ENCODE measurements at regions not wholly inside any gene's neighbourhood (a gene's known extent, or its start where the extent isn't known, plus 50 kb on each side); places are given as distances from the start of the nearest gene placed in this dataset.

DNA sequence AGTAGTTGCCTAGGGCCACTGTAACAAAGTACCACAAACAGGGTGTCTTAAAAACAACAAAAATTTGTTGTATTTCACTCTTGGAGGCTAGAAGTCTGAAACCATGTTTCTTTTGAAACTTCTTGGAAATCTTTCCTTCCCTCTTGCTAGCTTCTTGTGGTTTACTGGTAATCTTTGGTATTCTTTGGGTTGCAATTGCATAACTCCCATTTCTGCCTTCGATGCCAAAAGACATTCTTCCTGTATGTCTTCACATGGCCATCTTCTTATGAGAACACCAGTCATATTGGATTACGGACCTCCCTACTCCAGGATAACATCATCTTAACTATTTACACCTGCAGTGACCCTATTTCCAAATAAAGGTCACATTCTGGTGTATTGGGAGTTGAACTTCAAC, 357.4 kb downstream of the PPP1R3A start:
- H4K8ac ChIP-seq (ENCODE audit: low read length) = no peak overlapping the region
- no peak overlapping the region for H2BK15ac ChIP-seq (ENCODE audit: low read depth, poor library complexity, severe bottlenecking)
- no peak overlapping the region for H2BK120ac ChIP-seq (ENCODE audit: low read depth, low read length)
- no peak overlapping the region for H2AK5ac ChIP-seq (ENCODE audit: low read length, severe bottlenecking)
- no peaks in the 10 kb centered on the region for H3K27me3 ChIP-seq (ENCODE audit: control insufficient read depth in 1 of 2, insufficient read depth in 1 of 2, low read length in 2 of 2)
- no peak overlapping the region for H3K23ac ChIP-seq (ENCODE audit: low read length in 2 of 2)
- no peak overlapping the region for H4K91ac ChIP-seq (ENCODE audit: low read length)
- no peak overlapping the region for H2AFZ ChIP-seq (ENCODE audit: low read depth, low read length)
- no peak overlapping the region for H2BK12ac ChIP-seq (ENCODE audit: low read length in 2 of 2)
- no peak overlapping the region for H2BK5ac ChIP-seq (ENCODE audit: low read depth, low read length, poor library complexity, severe bottlenecking)
- H3K14ac ChIP-seq (ENCODE audit: low read length in 2 of 2) = no peak overlapping the region
- no peak overlapping the region for H3K27ac ChIP-seq (ENCODE audit: low read length, poor library complexity, severe bottlenecking)
- no peak for DNase-seq
- H3K36me3 ChIP-seq (ENCODE audit: control insufficient read depth in 1 of 2, insufficient read depth in 2 of 2, low read depth in 1 of 2, low read length in 2 of 2) = no peaks in the 10 kb centered on the region
- no peak overlapping the region for H3K9ac ChIP-seq (ENCODE audit: low read length)
- no peak overlapping the region for H3K18ac ChIP-seq (ENCODE audit: low read depth in 1 of 2, low read length in 2 of 2)
- WGBS = 38% methylated on average over 2 of the region's 2 CpGs
- H3K4me1 ChIP-seq (ENCODE audit: control insufficient read depth, insufficient read depth, low read depth, low read length) = no peaks in the 10 kb centered on the region
- no peaks in the 10 kb centered on the region for H3K9me3 ChIP-seq (ENCODE audit: control insufficient read depth, low read length)
- no peaks in the 10 kb centered on the region for H3K79me1 ChIP-seq (replicated peaks; ENCODE audit: low read length, poor library complexity, severe bottlenecking)
- H3K4me3 ChIP-seq (ENCODE audit: insufficient read depth in 1 of 2, low read depth in 1 of 2, low read length in 2 of 2) = no peak overlapping the region
- no peak overlapping the region for H3K4ac ChIP-seq (ENCODE audit: low read depth in 1 of 2, low read length in 2 of 2)
- H3K4me2 ChIP-seq (ENCODE audit: low read length, poor library complexity, severe bottlenecking) = no peak overlapping the region

DNA sequence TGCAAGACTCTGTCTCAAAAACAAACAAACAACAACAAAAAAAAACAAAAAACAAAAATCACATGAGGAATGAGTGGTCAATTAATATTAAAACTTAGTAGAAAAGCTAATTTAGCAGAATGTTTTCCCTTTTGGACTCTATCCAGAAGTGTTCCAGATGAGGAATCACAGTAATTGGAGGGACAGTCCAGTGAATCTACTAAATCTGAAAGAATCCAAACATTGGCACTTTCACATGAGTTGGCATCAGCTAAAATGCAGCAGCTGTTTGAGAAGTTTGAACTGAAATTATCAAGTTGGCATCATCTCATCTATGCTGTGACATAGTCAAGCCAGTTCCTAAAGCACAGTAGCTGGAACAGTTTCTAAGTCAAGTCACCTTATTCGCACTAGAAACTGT, 367.8 kb downstream of the PPP1R3A start:
- H3K9ac ChIP-seq (ENCODE audit: low read length) = no peak overlapping the region
- no peak overlapping the region for H2BK15ac ChIP-seq (ENCODE audit: low read depth, poor library complexity, severe bottlenecking)
- no peak overlapping the region for H3K27ac ChIP-seq (ENCODE audit: low read length, poor library complexity, severe bottlenecking)
- no peak overlapping the region for H3K18ac ChIP-seq (ENCODE audit: low read depth in 1 of 2, low read length in 2 of 2)
- no peaks in the 10 kb centered on the region for H3K27me3 ChIP-seq (ENCODE audit: control insufficient read depth in 1 of 2, insufficient read depth in 1 of 2, low read length in 2 of 2)
- H4K91ac ChIP-seq (ENCODE audit: low read length) = no peak overlapping the region
- no peaks in the 10 kb centered on the region for H3K79me1 ChIP-seq (replicated peaks; ENCODE audit: low read length, poor library complexity, severe bottlenecking)
- H3K14ac ChIP-seq (ENCODE audit: low read length in 2 of 2) = no peak overlapping the region
- no peaks in the 10 kb centered on the region for H3K36me3 ChIP-seq (ENCODE audit: control insufficient read depth in 1 of 2, insufficient read depth in 2 of 2, low read depth in 1 of 2, low read length in 2 of 2)
- no CpG with 5 or more reads among the region's 1 CpG for WGBS
- H3K9me3 ChIP-seq (ENCODE audit: control insufficient read depth, low read length) = no peaks in the 10 kb centered on the region
- no peak overlapping the region for H3K4me2 ChIP-seq (ENCODE audit: low read length, poor library complexity, severe bottlenecking)
- H2BK120ac ChIP-seq (ENCODE audit: low read depth, low read length) = no peak overlapping the region
- no peak overlapping the region for H3K4ac ChIP-seq (ENCODE audit: low read depth in 1 of 2, low read length in 2 of 2)
- no peak overlapping the region for H3K4me3 ChIP-seq (ENCODE audit: insufficient read depth in 1 of 2, low read depth in 1 of 2, low read length in 2 of 2)
- H2BK5ac ChIP-seq (ENCODE audit: low read depth, low read length, poor library complexity, severe bottlenecking) = no peak overlapping the region
- H2AFZ ChIP-seq (ENCODE audit: low read depth, low read length) = no peak overlapping the region
- H2AK5ac ChIP-seq (ENCODE audit: low read length, severe bottlenecking) = no peak overlapping the region
- H3K23ac ChIP-seq (ENCODE audit: low read length in 2 of 2) = no peak overlapping the region
- no peak overlapping the region for H4K8ac ChIP-seq (ENCODE audit: low read length)
- H2BK12ac ChIP-seq (ENCODE audit: low read length in 2 of 2) = no peak overlapping the region
- H3K4me1 ChIP-seq (ENCODE audit: control insufficient read depth, insufficient read depth, low read depth, low read length) = no peaks in the 10 kb centered on the region
- no peak for DNase-seq

DNA sequence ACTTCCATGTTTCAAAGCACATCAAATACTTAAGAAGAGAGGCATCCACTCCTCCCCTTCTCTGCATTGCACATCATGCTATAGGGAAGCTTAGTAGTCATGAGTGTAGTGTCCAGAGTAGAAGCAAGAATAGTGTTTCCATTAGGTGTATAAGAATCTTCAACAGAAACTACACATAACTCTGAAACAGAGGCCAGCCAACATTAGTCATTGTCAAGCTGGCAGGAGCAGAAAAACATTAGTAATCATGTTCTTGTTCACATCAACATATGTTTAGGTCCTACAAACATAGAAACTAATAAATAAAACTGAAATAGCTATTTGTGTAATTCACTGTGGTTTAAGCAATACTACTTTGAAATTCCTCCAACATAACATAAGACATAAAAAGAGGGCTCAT, 370.2 kb downstream of the PPP1R3A start:
- no peak overlapping the region for H2BK12ac ChIP-seq (ENCODE audit: low read length in 2 of 2)
- no peak overlapping the region for H3K18ac ChIP-seq (ENCODE audit: low read depth in 1 of 2, low read length in 2 of 2)
- H3K4ac ChIP-seq (ENCODE audit: low read depth in 1 of 2, low read length in 2 of 2) = no peak overlapping the region
- no peaks in the 10 kb centered on the region for H3K79me1 ChIP-seq (replicated peaks; ENCODE audit: low read length, poor library complexity, severe bottlenecking)
- no peak overlapping the region for H2BK15ac ChIP-seq (ENCODE audit: low read depth, poor library complexity, severe bottlenecking)
- no peak overlapping the region for H3K9ac ChIP-seq (ENCODE audit: low read length)
- no peak overlapping the region for H3K23ac ChIP-seq (ENCODE audit: low read length in 2 of 2)
- H2BK120ac ChIP-seq (ENCODE audit: low read depth, low read length) = no peak overlapping the region
- no peak overlapping the region for H4K91ac ChIP-seq (ENCODE audit: low read length)
- H2AFZ ChIP-seq (ENCODE audit: low read depth, low read length) = no peak overlapping the region
- H3K36me3 ChIP-seq (ENCODE audit: control insufficient read depth in 1 of 2, insufficient read depth in 2 of 2, low read depth in 1 of 2, low read length in 2 of 2) = no peaks in the 10 kb centered on the region
- H3K9me3 ChIP-seq (ENCODE audit: control insufficient read depth, low read length) = no peaks in the 10 kb centered on the region
- no peak overlapping the region for H4K8ac ChIP-seq (ENCODE audit: low read length)
- no peak overlapping the region for H3K27ac ChIP-seq (ENCODE audit: low read length, poor library complexity, severe bottlenecking)
- H3K27me3 ChIP-seq (ENCODE audit: control insufficient read depth in 1 of 2, insufficient read depth in 1 of 2, low read length in 2 of 2) = no peaks in the 10 kb centered on the region
- no peak overlapping the region for H3K14ac ChIP-seq (ENCODE audit: low read length in 2 of 2)
- no peak overlapping the region for H3K4me3 ChIP-seq (ENCODE audit: insufficient read depth in 1 of 2, low read depth in 1 of 2, low read length in 2 of 2)
- H2AK5ac ChIP-seq (ENCODE audit: low read length, severe bottlenecking) = no peak overlapping the region
- no peak overlapping the region for H3K4me2 ChIP-seq (ENCODE audit: low read length, poor library complexity, severe bottlenecking)
- H3K4me1 ChIP-seq (ENCODE audit: control insufficient read depth, insufficient read depth, low read depth, low read length) = no peaks in the 10 kb centered on the region
- no peak overlapping the region for H2BK5ac ChIP-seq (ENCODE audit: low read depth, low read length, poor library complexity, severe bottlenecking)
- no peak for DNase-seq

DNA sequence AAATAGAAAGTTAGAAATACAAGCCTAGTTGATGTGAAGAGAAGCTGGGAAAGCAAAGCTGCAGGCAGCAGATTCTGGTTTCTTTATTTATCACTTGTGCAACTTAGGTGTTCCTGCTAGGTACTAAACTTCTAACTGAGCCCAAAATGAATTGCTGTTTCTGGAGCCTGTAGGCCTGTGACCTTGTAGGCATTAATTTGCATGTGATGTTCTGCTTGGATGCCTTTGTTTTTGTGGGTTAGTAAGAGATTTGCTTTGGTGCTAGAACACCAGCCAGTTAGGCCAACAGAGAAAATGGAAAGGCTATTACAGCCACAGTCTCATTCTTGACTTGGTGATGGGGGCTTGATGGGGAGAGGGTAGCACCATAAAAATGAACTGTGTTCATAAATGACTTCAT, 370.7 kb downstream of the PPP1R3A start:
- no peak overlapping the region for H3K23ac ChIP-seq (ENCODE audit: low read length in 2 of 2)
- H2AK5ac ChIP-seq (ENCODE audit: low read length, severe bottlenecking) = no peak overlapping the region
- H3K4me1 ChIP-seq (ENCODE audit: control insufficient read depth, insufficient read depth, low read depth, low read length) = no peaks in the 10 kb centered on the region
- H3K4ac ChIP-seq (ENCODE audit: low read depth in 1 of 2, low read length in 2 of 2) = no peak overlapping the region
- no peak overlapping the region for H3K14ac ChIP-seq (ENCODE audit: low read length in 2 of 2)
- H3K27me3 ChIP-seq (ENCODE audit: control insufficient read depth in 1 of 2, insufficient read depth in 1 of 2, low read length in 2 of 2) = no peaks in the 10 kb centered on the region
- no peak overlapping the region for H3K4me2 ChIP-seq (ENCODE audit: low read length, poor library complexity, severe bottlenecking)
- no peak overlapping the region for H2BK12ac ChIP-seq (ENCODE audit: low read length in 2 of 2)
- no peak overlapping the region for H2BK15ac ChIP-seq (ENCODE audit: low read depth, poor library complexity, severe bottlenecking)
- no peak for DNase-seq
- no peaks in the 10 kb centered on the region for H3K79me1 ChIP-seq (replicated peaks; ENCODE audit: low read length, poor library complexity, severe bottlenecking)
- no peak overlapping the region for H4K8ac ChIP-seq (ENCODE audit: low read length)
- H3K9me3 ChIP-seq (ENCODE audit: control insufficient read depth, low read length) = no peaks in the 10 kb centered on the region
- no peaks in the 10 kb centered on the region for H3K36me3 ChIP-seq (ENCODE audit: control insufficient read depth in 1 of 2, insufficient read depth in 2 of 2, low read depth in 1 of 2, low read length in 2 of 2)
- H3K27ac ChIP-seq (ENCODE audit: low read length, poor library complexity, severe bottlenecking) = no peak overlapping the region
- no peak overlapping the region for H3K9ac ChIP-seq (ENCODE audit: low read length)
- H4K91ac ChIP-seq (ENCODE audit: low read length) = no peak overlapping the region
- H2BK5ac ChIP-seq (ENCODE audit: low read depth, low read length, poor library complexity, severe bottlenecking) = no peak overlapping the region
- no peak overlapping the region for H2BK120ac ChIP-seq (ENCODE audit: low read depth, low read length)
- no peak overlapping the region for H3K4me3 ChIP-seq (ENCODE audit: insufficient read depth in 1 of 2, low read depth in 1 of 2, low read length in 2 of 2)
- H2AFZ ChIP-seq (ENCODE audit: low read depth, low read length) = no peak overlapping the region
- H3K18ac ChIP-seq (ENCODE audit: low read depth in 1 of 2, low read length in 2 of 2) = no peak overlapping the region
